COLO668 (cell line): ENCODE measurements at regions not wholly inside any gene's neighbourhood (a gene's known extent, or its start where the extent isn't known, plus 50 kb on each side); places are given as distances from the start of the nearest gene placed in this dataset.

Source experiments
- DNase-seq: peaks from one replicate; lab custom pipeline; 2025; ENCODE audit not compliant: unreplicated experiment; lab: John Stamatoyannopoulos, UW

GRCh38 chr5:139733698-139734538 is 61.7 kb upstream of the PSD2 start:
- DNase-seq = no peak

DNA sequence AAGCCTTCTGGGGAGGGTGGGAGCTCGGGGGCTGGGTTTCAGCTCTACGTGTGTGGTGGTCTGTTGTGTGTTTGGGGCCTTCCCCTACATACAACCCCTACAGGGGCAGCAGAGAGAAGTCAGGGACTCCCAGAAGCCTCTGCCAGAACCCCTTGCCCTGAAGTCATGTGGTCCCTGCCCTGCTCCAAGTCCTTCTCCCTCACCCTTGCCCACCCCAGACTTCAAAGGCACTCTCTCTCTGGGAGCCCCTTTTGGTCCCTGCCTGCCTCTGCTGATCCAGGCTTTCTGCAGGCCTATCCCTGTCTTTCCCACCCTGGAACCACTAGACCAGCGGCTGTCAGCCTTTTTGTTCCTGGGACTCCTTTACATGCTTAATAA is 61.1 kb upstream of the PSD2 start:
- DNase-seq = no peak

- DNase-seq = no peak
Observed at GRCh38 chr5:139738193-139739149, 57.1 kb upstream of the PSD2 start.

DNA sequence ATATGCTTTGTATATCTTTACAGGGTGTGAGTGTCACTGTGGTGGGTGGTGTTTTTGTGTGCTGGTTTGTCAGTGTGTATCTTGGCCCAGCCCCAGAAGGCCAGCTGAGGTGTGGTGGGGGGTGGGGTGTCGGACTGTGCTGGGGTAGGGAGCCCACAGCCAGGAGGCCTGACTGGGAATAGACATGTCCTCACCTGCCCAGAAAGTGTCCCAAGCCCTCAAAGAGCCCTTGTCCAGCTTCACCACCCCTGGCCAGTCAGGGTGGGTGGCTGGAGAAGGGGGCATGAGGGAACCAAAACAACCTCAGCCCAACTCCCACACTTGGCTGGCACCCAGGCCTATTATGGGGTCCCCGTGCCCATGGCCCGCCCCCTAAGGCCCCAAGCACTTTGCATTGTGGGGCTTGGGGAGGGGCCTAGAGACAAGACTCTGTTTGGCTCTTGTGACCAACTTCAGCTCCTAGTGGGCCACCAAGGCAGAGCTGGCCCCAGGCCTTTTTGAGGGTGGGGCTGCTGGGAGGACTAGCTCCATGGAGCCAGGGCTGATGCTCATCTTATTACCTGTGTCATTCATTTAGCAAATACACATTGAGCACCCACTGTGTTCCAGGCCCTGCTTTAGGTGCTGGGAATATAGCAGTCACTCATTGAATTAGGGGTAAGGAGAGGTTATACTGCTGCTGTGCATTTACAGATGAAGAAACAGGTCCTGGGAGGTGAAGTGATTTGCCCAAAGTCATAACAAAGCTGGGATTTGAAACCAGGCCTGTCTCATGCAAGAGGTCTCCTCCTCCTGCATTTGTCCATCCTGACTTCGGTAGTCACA is 56.2 kb upstream of the PSD2 start:
- no peak for DNase-seq

GRCh38 chr5:139740138-139740991 is 55.2 kb upstream of the PSD2 start:
- DNase-seq = no peak

DNA sequence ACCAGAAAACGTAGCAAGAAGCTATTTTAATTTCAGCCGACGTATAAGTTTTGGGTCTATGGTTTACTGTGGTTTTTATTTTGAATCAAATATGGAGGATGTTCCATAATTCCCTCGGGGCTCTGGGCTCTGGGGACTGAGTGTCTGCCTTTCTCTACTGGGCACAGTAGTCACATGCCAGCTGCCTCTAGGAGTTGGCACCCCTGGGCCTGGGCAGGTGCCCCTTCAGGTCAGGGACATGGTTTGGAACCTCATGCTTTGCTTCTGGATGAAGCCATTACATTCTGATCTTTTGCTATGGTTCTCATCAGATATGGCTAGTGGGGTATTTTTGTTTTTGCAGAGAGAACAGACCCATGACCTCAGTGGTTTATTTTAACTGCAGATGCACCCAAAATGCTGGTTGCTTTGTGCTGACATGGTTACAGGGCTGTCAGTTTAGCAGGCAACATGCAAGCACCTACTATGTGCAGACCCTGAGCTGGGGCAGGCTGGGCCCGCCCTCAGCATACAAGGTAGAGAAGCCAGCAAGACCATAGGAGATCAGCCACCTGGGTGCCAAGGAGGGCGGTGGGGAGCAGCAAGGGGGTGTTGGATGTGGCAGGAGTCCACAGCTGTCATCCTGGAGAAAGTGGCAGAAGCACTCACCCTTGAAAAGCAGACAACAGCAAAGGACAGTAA is 54.5 kb upstream of the PSD2 start:
- DNase-seq = no peak

- DNase-seq = no peak
Observed at GRCh38 chr5:139741823-139742172, 53.8 kb upstream of the PSD2 start.

GRCh38 chr5:139742173-139742903 is 53.3 kb upstream of the PSD2 start:
- DNase-seq = no peak

GRCh38 chr5:139743001-139743771 is 52.4 kb upstream of the PSD2 start:
- DNase-seq = no peak

DNA sequence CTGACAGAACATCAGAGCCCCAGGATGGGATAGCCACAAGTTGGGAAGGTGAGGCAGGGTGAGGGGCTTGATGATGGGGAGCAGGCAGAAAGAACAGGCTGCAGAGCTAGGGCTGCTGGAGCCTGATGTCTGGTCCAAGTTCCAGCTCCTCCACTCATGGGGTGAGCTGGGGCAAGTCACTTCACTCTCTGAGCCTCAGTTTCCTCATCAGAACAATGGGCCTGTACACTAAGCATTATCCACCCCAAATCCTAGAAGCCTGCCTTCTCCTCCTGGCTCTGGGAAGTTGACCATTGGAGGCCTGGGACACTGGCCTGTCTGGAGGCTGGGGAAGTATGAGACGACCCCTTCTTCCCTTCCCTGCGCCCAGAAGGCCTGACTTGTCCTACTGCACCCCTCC is 51.8 kb upstream of the PSD2 start:
- DNase-seq = no peak

DNA sequence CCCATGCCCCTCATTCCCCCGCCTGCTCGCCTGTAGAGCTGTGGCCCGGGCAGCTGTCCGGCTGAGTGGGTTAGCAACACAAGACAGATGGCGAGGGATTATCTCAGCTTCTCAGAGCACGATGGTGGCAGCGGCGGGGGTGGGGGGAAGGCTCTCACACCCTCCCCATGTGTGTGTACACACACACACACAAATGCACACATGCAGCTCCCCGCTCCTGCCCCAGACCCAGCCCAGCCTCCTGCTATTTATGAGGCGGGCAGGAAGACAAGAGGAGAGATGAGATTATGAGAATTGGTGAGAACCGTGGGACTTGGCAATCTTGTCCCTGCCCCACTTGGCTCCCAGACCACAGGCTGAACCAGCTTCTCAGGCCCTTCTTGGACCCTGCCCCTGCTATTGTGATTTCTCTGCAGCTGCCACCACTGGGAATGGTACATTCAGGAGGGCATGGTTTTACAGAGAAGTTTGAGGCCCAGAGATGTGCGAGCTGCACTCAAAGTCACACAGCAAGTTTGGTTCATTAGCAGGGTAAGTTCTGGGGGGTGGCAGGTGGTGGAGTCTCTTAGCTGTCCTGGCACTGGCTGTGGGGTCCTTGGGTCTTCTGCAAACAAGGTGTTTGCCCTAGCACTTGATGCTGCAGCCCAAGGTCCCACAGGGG is 51.0 kb upstream of the PSD2 start:
- no peak for DNase-seq

DNA sequence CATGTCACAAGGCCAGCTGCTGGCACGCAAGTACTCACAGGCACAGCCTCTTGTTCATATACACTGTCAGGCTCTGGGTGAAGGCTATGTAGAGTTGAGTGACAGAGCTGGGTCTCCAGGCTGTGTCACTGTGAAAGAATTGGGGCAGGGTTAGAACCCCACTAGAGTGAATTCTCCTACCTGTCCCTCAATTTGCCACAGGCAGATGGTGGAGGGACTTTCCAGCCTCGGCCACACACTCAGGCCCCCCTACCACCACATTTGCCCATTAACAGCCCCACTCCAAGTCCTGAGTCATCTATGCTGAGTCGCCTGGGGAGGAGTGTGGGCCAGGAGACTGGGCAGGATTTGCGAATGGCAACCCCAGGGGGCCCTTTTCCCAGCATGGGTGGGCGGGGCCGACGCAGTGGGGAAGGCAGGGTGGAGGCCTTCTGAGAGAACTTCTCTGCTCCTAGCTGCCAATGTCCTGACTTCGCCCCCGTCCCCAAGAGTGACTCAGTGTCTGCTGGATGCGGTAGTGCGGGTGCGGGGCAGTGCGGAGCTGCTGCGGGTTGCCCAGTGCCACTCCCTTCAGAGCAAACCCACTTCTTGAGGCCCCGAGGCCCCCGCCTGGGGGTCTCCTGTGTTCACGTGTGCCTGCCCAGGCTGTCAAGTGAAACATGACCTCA is 50.3 kb upstream of the PSD2 start:
- DNase-seq = peak; percentile 8

GRCh38 chr5:139745800-139746690 is 49.6 kb upstream of the PSD2 start:
- DNase-seq = peak; percentile 10
